H1 (cell line): ENCODE measurements at regions not wholly inside any gene's neighbourhood (a gene's known extent, or its start where the extent isn't known, plus 50 kb on each side); places are given as distances from the start of the nearest gene placed in this dataset.

Source experiments
- CTCF ChIA-PET: fragments of 300-600 bp; sonication (Branson Sonifier 250); formaldehyde crosslinking; loops from one replicate; lab custom pipeline; 2021; ENCODE audit not compliant: partially characterized antibody; lab: Charles Lee
- POLR2A ChIA-PET: fragments of 300-600 bp; sonication (Branson Sonifier 250); formaldehyde crosslinking; loops from one replicate; lab custom pipeline; 2021; ENCODE audit warnings: inconsistent platforms; ENCODE audit not compliant: partially characterized antibody; lab: Charles Lee
- DNase-seq, 2 experiments: peaks; one replicate each; pipeline versions ENCODE4 v3.0.0 to v3.0.0-alpha.2; 2010 to 2022; ENCODE audit warnings: low spot score in 2 of 2, low read depth in 1 of 2, mixed read lengths in 1 of 2
- FAIRE-seq: peaks from 2 replicates; lab custom pipeline; 2011; peaks lifted over from hg19 to GRCh38; lab: Jason Lieb, UNC
- H2AFZ ChIP-seq: 2 replicates; pipeline ENCODE4 v1.8.1; 2012; ENCODE audit warnings: low read length, inconsistent platforms
- H2AK5ac ChIP-seq: 2 replicates; pipeline ENCODE4 v1.6.1; 2013; ENCODE audit warnings: low read depth, low read length
- H2BK120ac ChIP-seq: replicated peaks from 2 replicates; pipeline ENCODE3; 2013; ENCODE audit warnings: low read depth, low read length, inconsistent platforms
- H2BK12ac ChIP-seq: 2 replicates; pipeline ENCODE4 v1.6.1; 2013; ENCODE audit warnings: low read depth, low read length
- H2BK15ac ChIP-seq: 2 replicates; pipeline ENCODE4 v1.6.1; 2013; ENCODE audit warnings: low read length
- H2BK20ac ChIP-seq: 2 replicates; pipeline ENCODE4 v1.6.1; 2013; ENCODE audit warnings: low read length
- H2BK5ac ChIP-seq: 2 replicates; pipeline ENCODE4 v1.6.1; 2013; ENCODE audit warnings: low read depth, low read length
- H3K14ac ChIP-seq: 2 replicates; pipeline ENCODE4 v1.6.1; 2013; ENCODE audit warnings: inconsistent platforms; ENCODE audit not compliant: insufficient read length
- H3K18ac ChIP-seq: 2 replicates; pipeline ENCODE4 v1.6.1; 2013; ENCODE audit warnings: low read length; ENCODE audit errors: extremely low read depth
- H3K23ac ChIP-seq: 2 replicates; pipeline ENCODE4 v1.6.1; 2013; ENCODE audit warnings: inconsistent platforms; ENCODE audit not compliant: insufficient read length
- H3K23me2 ChIP-seq: 2 replicates; pipeline ENCODE4 v1.6.1; 2013; ENCODE audit warnings: low read depth, low read length
- H3K27ac ChIP-seq: 2 replicates; pipeline ENCODE4 v1.6.1; 2011; ENCODE audit warnings: low read depth, low read length, inconsistent platforms
- H3K27me3 ChIP-seq, 4 experiments: replicated peaks in 1 of 4; 1 replicate in 1 of 4; 2 replicates in 3 of 4; pipeline versions ENCODE4 v1.6.1 to v1.8.1; 2011 to 2013; ENCODE audit warnings: low read length in 3 of 4, mild to moderate bottlenecking in 3 of 4, inconsistent platforms in 2 of 4, mixed read lengths in 2 of 4, moderate library complexity in 1 of 4; ENCODE audit not compliant: control insufficient read depth in 3 of 4, insufficient read depth in 3 of 4; ENCODE audit errors: extremely low read depth in 1 of 4
- H3K36me3 ChIP-seq, 4 experiments: 2 replicates each; pipeline versions ENCODE4 v1.6.1 to v1.8.1; 2011 to 2013; ENCODE audit warnings: mild to moderate bottlenecking in 4 of 4, low read length in 3 of 4, moderate library complexity in 2 of 4, control low read depth in 1 of 4, inconsistent platforms in 1 of 4; ENCODE audit not compliant: insufficient read depth in 4 of 4, control insufficient read depth in 2 of 4
- H3K4ac ChIP-seq: replicated peaks from 2 replicates; pipeline ENCODE3; 2013; ENCODE audit warnings: low read length, low read depth, mixed read lengths, inconsistent platforms; ENCODE audit not compliant: insufficient read length
- H3K4me1 ChIP-seq, 4 experiments: replicated peaks in 1 of 4; 1 replicate in 1 of 4; 2 replicates in 3 of 4; pipeline versions ENCODE4 v1.6.1 to v1.8.1; 2011 to 2013; ENCODE audit warnings: low read length in 3 of 4, inconsistent platforms in 2 of 4, mixed read lengths in 1 of 4; ENCODE audit not compliant: insufficient read depth in 4 of 4, control insufficient read depth in 3 of 4
- H3K4me2 ChIP-seq, 2 experiments: 2 replicates each; pipeline versions ENCODE4 v1.6.1 to v1.8.1; 2011 to 2013; ENCODE audit warnings: low read depth in 2 of 2, low read length in 2 of 2, control low read depth in 1 of 2, inconsistent platforms in 1 of 2, mild to moderate bottlenecking in 1 of 2; ENCODE audit not compliant: insufficient read depth in 1 of 2
- H3K4me3 ChIP-seq, 4 experiments: fragments of 200-600, 300-600 bp in 1 of 4; sonication (generic), shearing (Covaris generic), sonication (Bioruptor Twin) in 1 of 4; 2 replicates each; pipeline versions ENCODE4 v1.5.1 to v1.8.1; 2011 to 2016; ENCODE audit warnings: low read length in 4 of 4, low read depth in 3 of 4, control low read depth in 2 of 4, inconsistent platforms in 2 of 4, mild to moderate bottlenecking in 2 of 4, mixed read lengths in 1 of 4, moderate library complexity in 1 of 4; ENCODE audit not compliant: insufficient read depth in 2 of 4; ENCODE audit errors: extremely low read depth in 1 of 4
- H3K56ac ChIP-seq: replicated peaks from 2 replicates; pipeline ENCODE3; 2013; ENCODE audit warnings: low read depth, mild to moderate bottlenecking, mixed read lengths, low read length, inconsistent platforms; ENCODE audit not compliant: insufficient read length
- H3K79me1 ChIP-seq: 2 replicates; pipeline ENCODE4 v1.6.1; 2013; ENCODE audit warnings: low read depth, low read length, control low read depth
- H3K79me2 ChIP-seq, 2 experiments: 2 replicates each; pipeline versions ENCODE4 v1.6.1 to v1.8.1; 2012 to 2013; ENCODE audit warnings: low read length in 2 of 2, mild to moderate bottlenecking in 2 of 2, inconsistent platforms in 1 of 2; ENCODE audit not compliant: insufficient read depth in 2 of 2, control insufficient read depth in 1 of 2
- H3K9ac ChIP-seq, 4 experiments: replicated peaks in 1 of 4; 1 replicate in 1 of 4; 2 replicates in 3 of 4; pipeline versions ENCODE4 v1.6.1 to v1.8.1; 2011 to 2013; ENCODE audit warnings: low read depth in 3 of 4, low read length in 3 of 4, control low read depth in 2 of 4, mild to moderate bottlenecking in 2 of 4, moderate library complexity in 2 of 4, inconsistent platforms in 1 of 4; ENCODE audit errors: extremely low read depth in 1 of 4
- H3K9me3 ChIP-seq, 2 experiments: 2 replicates each; pipeline versions ENCODE4 v1.6.1 to v1.8.1; 2012 to 2013; ENCODE audit warnings: mild to moderate bottlenecking in 2 of 2, moderate library complexity in 2 of 2, control low read depth in 1 of 2, inconsistent platforms in 1 of 2, low read depth in 1 of 2, low read length in 1 of 2, mixed read lengths in 1 of 2; ENCODE audit not compliant: insufficient read depth in 2 of 2
- H4K20me1 ChIP-seq, 2 experiments: replicated peaks in 1 of 2; 2 replicates each; pipeline versions ENCODE3 to v1.8.1; 2011 to 2013; ENCODE audit warnings: inconsistent platforms in 2 of 2, low read length in 2 of 2, mild to moderate bottlenecking in 1 of 2; ENCODE audit not compliant: insufficient read depth in 2 of 2, control insufficient read depth in 1 of 2
- H4K5ac ChIP-seq: 2 replicates; pipeline ENCODE4 v1.6.1; 2013; ENCODE audit warnings: low read length, low read depth, mixed read lengths, inconsistent platforms; ENCODE audit not compliant: insufficient read length
- H4K8ac ChIP-seq: 2 replicates; pipeline ENCODE4 v1.8.0; 2013; ENCODE audit warnings: mild to moderate bottlenecking, moderate library complexity, low read length, inconsistent platforms; ENCODE audit not compliant: insufficient read depth; ENCODE audit errors: extremely low read depth
- H4K91ac ChIP-seq: replicated peaks from 2 replicates; pipeline ENCODE3; 2013; ENCODE audit warnings: low read length, mixed read lengths, inconsistent platforms; ENCODE audit not compliant: insufficient read length
- SP2 ChIP-seq: IDR thresholded peaks from 2 replicates; pipeline ENCODE4 v1.6.1; 2012; ENCODE audit warnings: mild to moderate bottlenecking, low read length, inconsistent platforms
- SP4 ChIP-seq: IDR thresholded peaks from 2 replicates; pipeline ENCODE4 v1.6.1; 2012; ENCODE audit warnings: low read length, inconsistent platforms
- WGBS, 2 experiments: shearing (Covaris generic) in 1 of 2; methylation state at CpG; one replicate each; pipeline versions ENCODE4 v1.1.6 to v1.1.7; 2013 to 2015; ENCODE audit warnings: low lambda C conversion rate in 2 of 2, mixed read lengths in 2 of 2, inconsistent platforms in 1 of 2, low coverage in 1 of 2, missing lambda C conversion rate in 1 of 2; ENCODE audit not compliant: insufficient replicate concordance in 2 of 2, insufficient coverage in 1 of 2, insufficient read length in 1 of 2; ENCODE audit errors: extremely low coverage in 1 of 2, missing lambda C conversion rate in 1 of 2; 5-methylcytosine and 5-hydroxymethylcytosine counted together

- no peak overlapping the region for H4K8ac ChIP-seq
- no peak overlapping the region for H2BK20ac ChIP-seq
- H2BK120ac ChIP-seq = no peak overlapping the region
- H3K9ac ChIP-seq = no peak overlapping the region
- ChIA-PET CTCF (interaction anchor here (0.8 to 1.8 kb wide), 2 partner anchors 17 to 20 kb away, joined by 4 to 6 read pairs; no protein-coding TSS in a partner anchor), POLR2A (no interaction called here)
- H3K4me2 ChIP-seq = no peak overlapping the region
- WGBS, 2 experiments = 95% methylated on average over 9 of the region's 9 CpGs; no CpG with 5 or more reads in 1 of the 2 experiments
- no peak overlapping the region for H2AFZ ChIP-seq
- no peak overlapping the region for H3K4me3 ChIP-seq
- H2BK15ac ChIP-seq = no peak overlapping the region
- H2BK5ac ChIP-seq = no peak overlapping the region
- no peaks in the 10 kb centered on the region for H3K79me1 ChIP-seq
- H3K18ac ChIP-seq = no peak overlapping the region
- H3K4me1 ChIP-seq = no peaks in the 10 kb centered on the region
- no peak for DNase-seq
- H3K27ac ChIP-seq = no peak overlapping the region
- H2AK5ac ChIP-seq = no peak overlapping the region
- H4K91ac ChIP-seq = no peak overlapping the region
- H3K23ac ChIP-seq = no peak overlapping the region
- H3K79me2 ChIP-seq = no peaks in the 10 kb centered on the region
- H4K5ac ChIP-seq = no peak overlapping the region
- no peak for FAIRE-seq
- H3K4ac ChIP-seq = no peak overlapping the region
- H4K20me1 ChIP-seq = no peaks in the 10 kb centered on the region
- no peak overlapping the region for H2BK12ac ChIP-seq
- no peaks in the 10 kb centered on the region for H3K23me2 ChIP-seq
- no peaks in the 10 kb centered on the region for H3K9me3 ChIP-seq
- H3K56ac ChIP-seq = no peak overlapping the region
- no peaks in the 10 kb centered on the region; a peak in 2 of 8 replicates for H3K36me3 ChIP-seq
- H3K14ac ChIP-seq = no peak overlapping the region
- H3K27me3 ChIP-seq = no peaks in the 10 kb centered on the region
- TF ChIP-seq SP4 (no peak), SP2 (no peak)
Observed at GRCh38 chr15:62722237-62722636, 320.3 kb upstream of the TPM1 start.
